OCI-LY3 (cell line): ENCODE measurements at regions not wholly inside any gene's neighbourhood (a gene's known extent, or its start where the extent isn't known, plus 50 kb on each side); places are given as distances from the start of the nearest gene placed in this dataset.

Experiments
- CTCF ChIP-seq: fragments of 200-600, 300-600 bp; sonication (generic); IDR thresholded peaks from 2 replicates; pipeline ENCODE4 v1.5.1; 2014; ENCODE audit warnings: antibody characterized with exemption, low read length, low read depth
- EZH2phosphoT487 ChIP-seq: fragments of 200-600 bp; shearing (Covaris generic); IDR thresholded peaks from 2 replicates; pipeline ENCODE4 v1.6.1; 2018; ENCODE audit warnings: antibody characterized with exemption, mixed run types, low read depth

GRCh38 chr6:47152666-47153403 is 110.7 kb upstream of the ADGRF1 start:
- TF ChIP-seq CTCF, result no peak
- no peak for TF ChIP-seq EZH2phosphoT487
